ENCODE measurements at regions not wholly inside any gene's neighbourhood (a gene's known extent, or its start where the extent isn't known, plus 50 kb on each side); places are given as distances from the start of the nearest gene placed in this dataset.

DNA sequence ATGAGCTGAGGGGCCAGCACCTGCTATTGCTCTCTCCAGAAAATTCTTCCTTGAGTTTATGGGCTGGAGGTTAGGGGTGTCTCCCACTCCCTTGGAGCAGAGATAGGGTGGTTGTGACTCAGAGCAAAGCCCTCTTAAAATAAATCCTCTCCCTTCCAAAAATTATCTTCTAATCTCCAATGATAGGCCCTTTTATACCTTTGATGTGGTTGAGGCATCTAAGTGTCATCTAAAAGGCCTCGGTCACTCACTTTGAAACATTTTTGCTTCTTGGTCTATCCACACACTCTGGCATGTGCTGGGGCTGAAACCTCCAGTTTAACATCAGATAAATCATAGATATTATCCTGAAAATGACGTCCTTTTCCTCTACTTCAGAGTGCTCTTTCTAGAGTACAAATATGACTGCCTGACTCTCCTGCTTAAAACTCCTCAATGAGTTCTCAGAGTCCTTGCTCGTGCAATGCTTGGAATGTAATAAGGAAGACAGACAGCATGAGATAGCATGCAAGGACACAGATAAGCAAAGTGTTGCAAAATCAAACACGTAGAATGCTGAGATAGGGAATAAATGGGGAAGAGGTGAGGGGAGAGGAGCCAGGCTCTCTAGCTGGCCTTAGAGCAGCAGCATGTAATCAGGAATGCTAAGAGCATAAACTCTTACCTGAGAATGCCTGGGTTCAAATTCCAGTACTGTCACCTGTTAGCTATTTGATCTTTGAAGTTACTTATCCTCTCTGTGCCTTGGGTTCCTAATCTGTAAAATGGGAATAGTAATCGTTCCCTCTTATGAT, 374.1 kb upstream of the CITED2 start (continued):
- TF ChIP-seq MYC (IDR thresholded peaks at IDR 0.05; ENCODE audit: low read depth, low read length) (peak; percentile 56; the same call in 1 of the 2 replicates), MYC (CRISPR knock-in tag; IDR thresholded peaks at IDR 0.05; ENCODE audit: borderline replicate concordance, low read depth) (no peak), EP300 (IDR thresholded peaks at IDR 0.05; ENCODE audit: low read length) (peak; percentile 77), ZNF133 (CRISPR knock-in tag; IDR thresholded peaks at IDR 0.05) (no peak), COPS2 (conservative IDR thresholded peaks at IDR 0.05) (no peak), NEUROD1 (IDR thresholded peaks at IDR 0.05; ENCODE audit: borderline replicate concordance, low read depth, low read length, partially characterized antibody) (no peak), PHF21A (IDR thresholded peaks at IDR 0.05; ENCODE audit: borderline replicate concordance, low read depth) (no peak), ELF1 (tag; IDR thresholded peaks at IDR 0.05) (no peak), U2AF2 (optimal IDR thresholded peaks at IDR 0.05; ENCODE audit: low read depth, low read length) (no peak), ZNF512 (tag; IDR thresholded peaks at IDR 0.05) (no peak), ZBTB8A (IDR thresholded peaks at IDR 0.05; ENCODE audit: partially characterized antibody) (no peak), C11orf30 (IDR thresholded peaks at IDR 0.05; ENCODE audit: low read depth) (peak; percentile 70), ZNF253 (CRISPR knock-in tag; conservative IDR thresholded peaks at IDR 0.05) (no peak), ZNF668 (CRISPR knock-in tag; IDR thresholded peaks at IDR 0.05) (no peak), TAF15 (IDR thresholded peaks at IDR 0.05; ENCODE audit: low read depth, low read length) (no peak), POLR2AphosphoS5 (IDR thresholded peaks at IDR 0.05; ENCODE audit: control insufficient read depth, insufficient read depth, low read depth, low read length) (no peak), HDAC2 (IDR thresholded peaks at IDR 0.05) (peak; percentile 66; the same call in 1 of the 2 replicates), ZNF224 (CRISPR knock-in tag; IDR thresholded peaks at IDR 0.05) (no peak), KAT2B (IDR thresholded peaks at IDR 0.05; ENCODE audit: low read depth, low read length) (no peak), ASH1L (IDR thresholded peaks at IDR 0.05; ENCODE audit: borderline replicate concordance, low read depth, partially characterized antibody) (no peak), HDGF (IDR thresholded peaks at IDR 0.05) (no peak), GMEB1 (CRISPR knock-in tag; IDR thresholded peaks at IDR 0.05) (no peak), HNRNPLL (IDR thresholded peaks at IDR 0.05; ENCODE audit: low read depth, low read length, poor library complexity, severe bottlenecking) (no peak), THAP7 (CRISPR knock-in tag; IDR thresholded peaks at IDR 0.05) (no peak)
- TF ChIP-seq, protein P1, sequence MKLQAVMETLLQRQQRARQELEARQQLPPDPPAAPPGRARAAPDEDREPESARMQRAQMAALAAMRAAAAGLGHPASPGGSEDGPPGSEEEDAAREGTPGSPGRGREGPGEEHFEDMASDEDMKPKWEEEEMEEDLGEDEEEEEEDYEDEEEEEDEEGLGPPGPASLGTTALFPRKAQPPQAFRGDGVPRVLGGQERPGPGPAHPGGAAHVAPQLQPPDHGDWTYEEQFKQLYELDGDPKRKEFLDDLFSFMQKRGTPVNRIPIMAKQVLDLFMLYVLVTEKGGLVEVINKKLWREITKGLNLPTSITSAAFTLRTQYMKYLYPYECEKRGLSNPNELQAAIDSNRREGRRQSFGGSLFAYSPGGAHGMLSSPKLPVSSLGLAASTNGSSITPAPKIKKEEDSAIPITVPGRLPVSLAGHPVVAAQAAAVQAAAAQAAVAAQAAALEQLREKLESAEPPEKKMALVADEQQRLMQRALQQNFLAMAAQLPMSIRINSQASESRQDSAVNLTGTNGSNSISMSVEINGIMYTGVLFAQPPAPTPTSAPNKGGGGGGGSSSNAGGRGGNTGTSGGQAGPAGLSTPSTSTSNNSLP (IDR thresholded peaks at IDR 0.05; ENCODE audit: borderline replicate concordance, low read depth, low read length): peak; percentile 48; the same call in 1 of the 2 replicates

All from K562 (cell line).